HS-5 (cell line): ENCODE measurements at regions not wholly inside any gene's neighbourhood (a gene's known extent, or its start where the extent isn't known, plus 50 kb on each side); places are given as distances from the start of the nearest gene placed in this dataset.
A peak's percentile ranks its signal among the peaks of the same experiment; 100 is the strongest.
"Not testable (repeated sequence)": the region's sequence is repeated elsewhere in the genome, so short reads cannot be mapped to it uniquely, and the experiment has no call there.

ENCODE experiments used
- DNase-seq: peaks from one replicate; pipeline ENCODE4 v3.0.0-alpha.2; 2012; ENCODE audit warnings: low read depth

- DNase-seq, result not testable (repeated sequence)
Observed at GRCh38 chr15:22519213-22519612, 60.5 kb downstream of the GOLGA6L22 start.

GRCh38 chr15:22526537-22526936, 67.8 kb downstream of the GOLGA6L22 start:
- not testable (repeated sequence) for DNase-seq

GRCh38 chr15:22527016-22527415, 68.3 kb downstream of the GOLGA6L22 start:
- not testable (repeated sequence) for DNase-seq

- DNase-seq, result not testable (repeated sequence)
Observed at GRCh38 chr15:22529200-22529599, 70.5 kb downstream of the GOLGA6L22 start.

GRCh38 chr15:22559701-22560100, 101.0 kb downstream of the GOLGA6L22 start:
- DNase-seq, result not testable (repeated sequence)

GRCh38 chr15:22561716-22562115, 103.0 kb downstream of the GOLGA6L22 start:
- not testable (repeated sequence) for DNase-seq

- not testable (repeated sequence) for DNase-seq
Observed at GRCh38 chr15:22566510-22566909, 107.8 kb downstream of the GOLGA6L22 start.

- not testable (repeated sequence) for DNase-seq
Observed at GRCh38 chr15:22569486-22569885, 110.8 kb downstream of the GOLGA6L22 start.

- DNase-seq, result not testable (repeated sequence)
Observed at GRCh38 chr15:22572152-22572735, 113.5 kb downstream of the GOLGA6L22 start.

GRCh38 chr15:22572792-22573191, 114.1 kb downstream of the GOLGA6L22 start:
- DNase-seq, result not testable (repeated sequence)

GRCh38 chr15:22577828-22578227, 119.1 kb downstream of the GOLGA6L22 start:
- DNase-seq, result not testable (repeated sequence)

GRCh38 chr15:22579213-22579612, 120.5 kb downstream of the GOLGA6L22 start:
- DNase-seq, result not testable (repeated sequence)

GRCh38 chr15:22587391-22587790, 128.7 kb downstream of the GOLGA6L22 start:
- not testable (repeated sequence) for DNase-seq

- not testable (repeated sequence) for DNase-seq
Observed at GRCh38 chr15:22598552-22598951, 139.8 kb downstream of the GOLGA6L22 start.

GRCh38 chr15:22599526-22600320, 141.0 kb downstream of the GOLGA6L22 start:
- DNase-seq, result not testable (repeated sequence)

GRCh38 chr15:22616976-22617375, 158.3 kb downstream of the GOLGA6L22 start:
- not testable (repeated sequence) for DNase-seq

- not testable (repeated sequence) for DNase-seq
Observed at GRCh38 chr15:22631789-22632188, 154.7 kb upstream of the NIPA1 start.

GRCh38 chr15:22639983-22640382, 146.5 kb upstream of the NIPA1 start:
- not testable (repeated sequence) for DNase-seq

GRCh38 chr15:22649458-22649857, 137.0 kb upstream of the NIPA1 start:
- DNase-seq, result not testable (repeated sequence)

GRCh38 chr15:22651179-22651578, 135.3 kb upstream of the NIPA1 start:
- DNase-seq, result not testable (repeated sequence)

- DNase-seq, result not testable (repeated sequence)
Observed at GRCh38 chr15:22664294-22665058, 122.0 kb upstream of the NIPA1 start.

GRCh38 chr15:22665059-22665702, 121.3 kb upstream of the NIPA1 start:
- peak; percentile 61 for DNase-seq
